ENCODE measurements at regions not wholly inside any gene's neighbourhood (a gene's known extent, or its start where the extent isn't known, plus 50 kb on each side); places are given as distances from the start of the nearest gene placed in this dataset.

GRCh38 chr10:3689871-3690510 lies 95.0 kb downstream of the KLF6 start:
- TF ChIP-seq, protein P1, sequence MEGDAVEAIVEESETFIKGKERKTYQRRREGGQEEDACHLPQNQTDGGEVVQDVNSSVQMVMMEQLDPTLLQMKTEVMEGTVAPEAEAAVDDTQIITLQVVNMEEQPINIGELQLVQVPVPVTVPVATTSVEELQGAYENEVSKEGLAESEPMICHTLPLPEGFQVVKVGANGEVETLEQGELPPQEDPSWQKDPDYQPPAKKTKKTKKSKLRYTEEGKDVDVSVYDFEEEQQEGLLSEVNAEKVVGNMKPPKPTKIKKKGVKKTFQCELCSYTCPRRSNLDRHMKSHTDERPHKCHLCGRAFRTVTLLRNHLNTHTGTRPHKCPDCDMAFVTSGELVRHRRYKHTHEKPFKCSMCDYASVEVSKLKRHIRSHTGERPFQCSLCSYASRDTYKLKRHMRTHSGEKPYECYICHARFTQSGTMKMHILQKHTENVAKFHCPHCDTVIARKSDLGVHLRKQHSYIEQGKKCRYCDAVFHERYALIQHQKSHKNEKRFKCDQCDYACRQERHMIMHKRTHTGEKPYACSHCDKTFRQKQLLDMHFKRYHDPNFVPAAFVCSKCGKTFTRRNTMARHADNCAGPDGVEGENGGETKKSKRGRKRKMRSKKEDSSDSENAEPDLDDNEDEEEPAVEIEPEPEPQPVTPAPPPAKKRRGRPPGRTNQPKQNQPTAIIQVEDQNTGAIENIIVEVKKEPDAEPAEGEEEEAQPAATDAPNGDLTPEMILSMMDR (IDR thresholded peaks at IDR 0.05) = no peak
- no peak for TF ChIP-seq POLR2A (IDR thresholded peaks at IDR 0.05)
